GM12892 (cell line): ENCODE measurements at regions not wholly inside any gene's neighbourhood (a gene's known extent, or its start where the extent isn't known, plus 50 kb on each side); places are given as distances from the start of the nearest gene placed in this dataset.

Experiments used
- POLR2A ChIP-seq: IDR thresholded peaks from 2 replicates; pipeline ENCODE4 v1.6.1; 2011; ENCODE audit warnings: low read depth, low read length, control low read depth
- POLR2AphosphoS5 ChIP-seq: IDR thresholded peaks from 2 replicates; pipeline ENCODE4 v1.6.1; 2011; ENCODE audit warnings: low read depth, low read length, control low read depth
- TAF1 ChIP-seq: IDR thresholded peaks from 2 replicates; pipeline ENCODE4 v1.6.1; 2011; ENCODE audit warnings: low read depth, mild to moderate bottlenecking, control low read depth, low read length, borderline replicate concordance

GRCh38 chr6:144753023-144753705, 468.0 kb downstream of the UTRN start:
- no peak for TF ChIP-seq POLR2A
- TF ChIP-seq TAF1, result no peak
- no peak for TF ChIP-seq POLR2AphosphoS5
